Endothelial cell (in vitro differentiated cells): ENCODE measurements at regions not wholly inside any gene's neighbourhood (a gene's known extent, or its start where the extent isn't known, plus 50 kb on each side); places are given as distances from the start of the nearest gene placed in this dataset.
"Not testable (repeated sequence)": the region's sequence is repeated elsewhere in the genome, so short reads cannot be mapped to it uniquely, and the experiment has no call there.

Source experiments
- DNase-seq: peaks from one replicate; pipeline ENCODE4 v3.0.0; 2021; ENCODE audit warnings: low spot score
- H3K27ac Mint-ChIP-seq: one replicate; pipeline ENCODE4 v1.8.0; 2021; ENCODE audit warnings: mixed read lengths, inconsistent platforms; ENCODE audit not compliant: unreplicated experiment
- H3K27me3 Mint-ChIP-seq: one replicate; pipeline ENCODE4 v1.8.0; 2021; ENCODE audit warnings: mild to moderate bottlenecking, moderate library complexity, mixed read lengths, inconsistent platforms; ENCODE audit not compliant: unreplicated experiment
- H3K36me3 Mint-ChIP-seq: one replicate; pipeline ENCODE4 v1.8.0; 2021; ENCODE audit warnings: mild to moderate bottlenecking, low read depth, mixed read lengths, inconsistent platforms; ENCODE audit not compliant: unreplicated experiment
- H3K4me1 Mint-ChIP-seq: one replicate; pipeline ENCODE4 v1.8.0; 2021; ENCODE audit warnings: mild to moderate bottlenecking, mixed read lengths, inconsistent platforms; ENCODE audit not compliant: unreplicated experiment
- H3K4me3 Mint-ChIP-seq: one replicate; pipeline ENCODE4 v1.8.0; 2021; ENCODE audit warnings: mild to moderate bottlenecking, mixed read lengths, inconsistent platforms; ENCODE audit not compliant: unreplicated experiment
- H3K9me3 Mint-ChIP-seq: one replicate; pipeline ENCODE4 v1.8.0; 2021; ENCODE audit warnings: mixed read lengths, inconsistent platforms; ENCODE audit not compliant: unreplicated experiment
- TF ChIP-seq, protein P1 (sequence below): fragments of 200-600 bp; sonication (generic); IDR thresholded peaks from one replicate; pipeline ENCODE4 v1.5.0; 2021; ENCODE audit warnings: antibody characterized with exemption; ENCODE audit not compliant: unreplicated experiment

- no peak overlapping the region for H3K27ac Mint-ChIP-seq
- H3K9me3 Mint-ChIP-seq, result no peaks in the 10 kb centered on the region
- TF ChIP-seq, protein P1, sequence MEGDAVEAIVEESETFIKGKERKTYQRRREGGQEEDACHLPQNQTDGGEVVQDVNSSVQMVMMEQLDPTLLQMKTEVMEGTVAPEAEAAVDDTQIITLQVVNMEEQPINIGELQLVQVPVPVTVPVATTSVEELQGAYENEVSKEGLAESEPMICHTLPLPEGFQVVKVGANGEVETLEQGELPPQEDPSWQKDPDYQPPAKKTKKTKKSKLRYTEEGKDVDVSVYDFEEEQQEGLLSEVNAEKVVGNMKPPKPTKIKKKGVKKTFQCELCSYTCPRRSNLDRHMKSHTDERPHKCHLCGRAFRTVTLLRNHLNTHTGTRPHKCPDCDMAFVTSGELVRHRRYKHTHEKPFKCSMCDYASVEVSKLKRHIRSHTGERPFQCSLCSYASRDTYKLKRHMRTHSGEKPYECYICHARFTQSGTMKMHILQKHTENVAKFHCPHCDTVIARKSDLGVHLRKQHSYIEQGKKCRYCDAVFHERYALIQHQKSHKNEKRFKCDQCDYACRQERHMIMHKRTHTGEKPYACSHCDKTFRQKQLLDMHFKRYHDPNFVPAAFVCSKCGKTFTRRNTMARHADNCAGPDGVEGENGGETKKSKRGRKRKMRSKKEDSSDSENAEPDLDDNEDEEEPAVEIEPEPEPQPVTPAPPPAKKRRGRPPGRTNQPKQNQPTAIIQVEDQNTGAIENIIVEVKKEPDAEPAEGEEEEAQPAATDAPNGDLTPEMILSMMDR, result no peak
- no peaks in the 10 kb centered on the region for H3K27me3 Mint-ChIP-seq
- H3K4me3 Mint-ChIP-seq, result no peak overlapping the region
- no peaks in the 10 kb centered on the region for H3K4me1 Mint-ChIP-seq
- DNase-seq, result no peak
- no peaks in the 10 kb centered on the region for H3K36me3 Mint-ChIP-seq
These were observed 960.0 kb upstream of the PCDH20 start for GRCh38 chr13:62375653-62376052.

GRCh38 chr13:62371737-62372136, 956.1 kb upstream of the PCDH20 start:
- no peak for DNase-seq
- H3K36me3 Mint-ChIP-seq, result no peaks in the 10 kb centered on the region
- H3K27ac Mint-ChIP-seq, result no peak overlapping the region
- TF ChIP-seq, protein P1, result no peak
- no peaks in the 10 kb centered on the region for H3K9me3 Mint-ChIP-seq
- no peaks in the 10 kb centered on the region for H3K4me1 Mint-ChIP-seq
- H3K4me3 Mint-ChIP-seq, result no peak overlapping the region
- H3K27me3 Mint-ChIP-seq, result no peaks in the 10 kb centered on the region

DNA sequence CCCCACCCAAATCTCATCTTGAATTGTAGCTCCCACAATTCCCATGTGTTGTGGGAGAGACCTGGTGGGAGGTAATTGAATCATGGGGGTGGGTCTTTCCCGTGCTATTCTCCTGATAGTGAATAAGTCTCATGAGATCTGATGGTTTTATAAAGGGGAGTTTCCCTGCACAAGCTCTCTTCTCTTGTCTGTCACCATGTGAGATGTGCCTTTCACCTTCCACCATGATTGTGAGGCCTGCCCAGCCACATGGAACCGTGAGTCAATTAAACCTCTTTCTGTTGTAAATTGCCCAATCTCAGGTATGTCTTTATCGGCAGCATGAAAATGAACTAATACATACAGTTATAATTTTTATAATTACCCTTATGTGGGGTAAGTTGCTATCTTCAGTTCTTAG, 952.3 kb upstream of the PCDH20 start:
- DNase-seq, H3K4me1 Mint-ChIP-seq, H3K36me3 Mint-ChIP-seq, H3K27ac Mint-ChIP-seq, H3K9me3 Mint-ChIP-seq, H3K4me3 Mint-ChIP-seq, H3K27me3 Mint-ChIP-seq: not testable (repeated sequence)

DNA sequence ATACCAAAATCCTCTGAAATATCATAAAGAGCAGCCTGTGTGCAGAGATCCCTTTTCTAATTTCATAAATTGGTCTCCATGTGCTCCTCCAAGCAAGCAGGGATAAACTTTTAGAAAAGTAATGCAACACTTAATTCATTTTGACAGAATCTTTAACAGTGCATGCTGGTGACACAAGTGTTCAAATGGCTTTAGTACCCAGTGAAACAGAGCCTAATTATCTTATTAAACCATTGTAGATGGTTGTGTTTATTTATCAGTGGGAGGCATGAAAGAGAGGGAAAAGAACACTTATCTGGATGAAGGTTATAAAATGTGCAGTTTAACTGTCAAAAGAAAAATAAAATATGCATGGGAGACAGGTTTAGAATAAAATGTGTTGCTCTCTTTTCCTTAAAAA, 945.0 kb upstream of the PCDH20 start:
- Mint-ChIP-seq H3K27ac (no peak overlapping the region), H3K4me1 (no peaks in the 10 kb centered on the region), H3K36me3 (no peaks in the 10 kb centered on the region), H3K9me3 (no peaks in the 10 kb centered on the region), H3K27me3 (no peaks in the 10 kb centered on the region), H3K4me3 (no peak overlapping the region)
- TF ChIP-seq, protein P1, result no peak
- DNase-seq, result no peak

GRCh38 chr13:62358646-62358932, 942.9 kb upstream of the PCDH20 start:
- Mint-ChIP-seq H3K36me3 (no peaks in the 10 kb centered on the region), H3K9me3 (no peaks in the 10 kb centered on the region), H3K27ac (no peak overlapping the region), H3K4me1 (no peaks in the 10 kb centered on the region), H3K4me3 (no peak overlapping the region), H3K27me3 (no peaks in the 10 kb centered on the region)
- TF ChIP-seq, protein P1, result no peak
- no peak for DNase-seq
